ENCODE measurements at regions not wholly inside any gene's neighbourhood (a gene's known extent, or its start where the extent isn't known, plus 50 kb on each side); places are given as distances from the start of the nearest gene placed in this dataset.

GRCh38 chr2:128390991-128391630, 72.4 kb upstream of the HS6ST1 start:
- no peak overlapping the region for H3K9ac ChIP-seq
- TF ChIP-seq Cebpa-rat (IDR thresholded peaks at IDR 0.05): no peak
- no peaks in the 10 kb centered on the region for H3K9me3 ChIP-seq
- no peak overlapping the region for H3K4me3 ChIP-seq
- no peaks in the 10 kb centered on the region for H3K27me3 ChIP-seq
- H3K27ac ChIP-seq: no peak overlapping the region
- H3K4me2 ChIP-seq: no peak overlapping the region
- peaks cover 38% of the 10 kb centered on the region for H3K4me1 ChIP-seq
- no peaks in the 10 kb centered on the region for H3K36me3 ChIP-seq
- H4K20me1 ChIP-seq: no peaks in the 10 kb centered on the region

GRCh38 chr2:128391679-128392078, 73.0 kb upstream of the HS6ST1 start:
- Histone ChIP-seq H3K4me2 (no peak overlapping the region), H3K27me3 (no peaks in the 10 kb centered on the region), H3K4me1 (peaks cover 44% of the 10 kb centered on the region), H3K9ac (no peak overlapping the region), H4K20me1 (no peaks in the 10 kb centered on the region), H3K36me3 (no peaks in the 10 kb centered on the region), H3K9me3 (no peaks in the 10 kb centered on the region), H3K27ac (no peak overlapping the region), H3K4me3 (no peak overlapping the region)
- TF ChIP-seq Cebpa-rat (IDR thresholded peaks at IDR 0.05): no peak

- TF ChIP-seq Cebpa-rat (IDR thresholded peaks at IDR 0.05): no peak
- H3K9me3 ChIP-seq: no peaks in the 10 kb centered on the region
- no peak overlapping the region for H3K9ac ChIP-seq
- H3K4me2 ChIP-seq: no peak overlapping the region
- H3K4me3 ChIP-seq: no peak overlapping the region
- H3K27me3 ChIP-seq: no peaks in the 10 kb centered on the region
- H3K4me1 ChIP-seq: peaks cover 49% of the 10 kb centered on the region
- no peaks in the 10 kb centered on the region for H4K20me1 ChIP-seq
- no peaks in the 10 kb centered on the region for H3K36me3 ChIP-seq
- no peak overlapping the region for H3K27ac ChIP-seq
Observed at GRCh38 chr2:128392207-128392606, 73.5 kb upstream of the HS6ST1 start.

- no peak overlapping the region for H3K4me3 ChIP-seq
- H3K4me2 ChIP-seq: peak overlapping the region; percentile 79; the same call in 1 of the 2 replicates
- H3K9me3 ChIP-seq: no peaks in the 10 kb centered on the region
- H3K4me1 ChIP-seq: peaks cover 48% of the 10 kb centered on the region
- H4K20me1 ChIP-seq: no peaks in the 10 kb centered on the region
- H3K36me3 ChIP-seq: no peaks in the 10 kb centered on the region
- no peak for TF ChIP-seq Cebpa-rat (IDR thresholded peaks at IDR 0.05)
- H3K9ac ChIP-seq: no peak overlapping the region
- no peak overlapping the region for H3K27ac ChIP-seq
- no peaks in the 10 kb centered on the region for H3K27me3 ChIP-seq
Observed at GRCh38 chr2:128394007-128394730, 75.5 kb upstream of the HS6ST1 start.

GRCh38 chr2:128395196-128395595, 76.5 kb upstream of the HS6ST1 start:
- Histone ChIP-seq H3K9me3 (no peaks in the 10 kb centered on the region), H3K9ac (peak overlapping the region; percentile 9; the same call in 1 of the 2 replicates), H4K20me1 (no peaks in the 10 kb centered on the region), H3K4me2 (peak overlapping the region; percentile 79), H3K4me1 (peaks cover 47% of the 10 kb centered on the region), H3K36me3 (no peaks in the 10 kb centered on the region), H3K27me3 (no peaks in the 10 kb centered on the region), H3K4me3 (no peak overlapping the region), H3K27ac (0 out of 2 replicates have a peak overlapping the region, but pooled peaks have one; percentile 51)
- TF ChIP-seq Cebpa-rat (IDR thresholded peaks at IDR 0.05): no peak

- no peaks in the 10 kb centered on the region for H4K20me1 ChIP-seq
Observed at GRCh38 chr2:128395640-128396499, 77.2 kb upstream of the HS6ST1 start.

GRCh38 chr2:128396500-128396891, 77.8 kb upstream of the HS6ST1 start:
- no peak for TF ChIP-seq Cebpa-rat (IDR thresholded peaks at IDR 0.05)
- no peaks in the 10 kb centered on the region for H4K20me1 ChIP-seq
- peak overlapping the region; percentile 51 for H3K27ac ChIP-seq
- no peaks in the 10 kb centered on the region for H3K27me3 ChIP-seq
- H3K9me3 ChIP-seq: no peaks in the 10 kb centered on the region
- H3K9ac ChIP-seq: peak overlapping the region; percentile 60; the same call in 1 of the 2 replicates
- H3K36me3 ChIP-seq: no peaks in the 10 kb centered on the region
- H3K4me2 ChIP-seq: peak overlapping the region; percentile 79
- H3K4me3 ChIP-seq: no peak overlapping the region
- peaks cover 52% of the 10 kb centered on the region for H3K4me1 ChIP-seq

More at GRCh38 chr2:128395640-128396499, 77.2 kb upstream of the HS6ST1 start:
- peak overlapping the region; percentile 51 for H3K27ac ChIP-seq
- H3K27me3 ChIP-seq: no peaks in the 10 kb centered on the region
- H3K9me3 ChIP-seq: no peaks in the 10 kb centered on the region
- peak overlapping the region; percentile 60; the same call in 1 of the 2 replicates for H3K9ac ChIP-seq
- H3K4me1 ChIP-seq: peaks cover 51% of the 10 kb centered on the region
- H3K36me3 ChIP-seq: no peaks in the 10 kb centered on the region
- H3K4me3 ChIP-seq: no peak overlapping the region
- TF ChIP-seq Cebpa-rat (IDR thresholded peaks at IDR 0.05): no peak
- peak overlapping the region; percentile 79 for H3K4me2 ChIP-seq

- no peak overlapping the region for H3K27ac ChIP-seq
- no peaks in the 10 kb centered on the region for H4K20me1 ChIP-seq
- H3K9me3 ChIP-seq: no peaks in the 10 kb centered on the region
- no peak overlapping the region for H3K9ac ChIP-seq
- no peaks in the 10 kb centered on the region for H3K27me3 ChIP-seq
- no peaks in the 10 kb centered on the region for H3K36me3 ChIP-seq
- peak overlapping the region; percentile 79 for H3K4me2 ChIP-seq
- H3K4me1 ChIP-seq: peaks cover 52% of the 10 kb centered on the region
- H3K4me3 ChIP-seq: no peak overlapping the region
- no peak for TF ChIP-seq Cebpa-rat (IDR thresholded peaks at IDR 0.05)
Observed at GRCh38 chr2:128396946-128397345, 78.3 kb upstream of the HS6ST1 start.

GRCh38 chr2:128399256-128399655, 80.6 kb upstream of the HS6ST1 start:
- Histone ChIP-seq H3K9me3 (no peaks in the 10 kb centered on the region), H3K36me3 (no peaks in the 10 kb centered on the region), H3K4me3 (no peak overlapping the region), H3K4me2 (peak overlapping the region; percentile 45), H3K9ac (no peak overlapping the region), H3K27me3 (no peaks in the 10 kb centered on the region), H3K27ac (no peak overlapping the region), H3K4me1 (peaks cover 52% of the 10 kb centered on the region), H4K20me1 (no peaks in the 10 kb centered on the region)
- no peak for TF ChIP-seq Cebpa-rat (IDR thresholded peaks at IDR 0.05)

Measured in BLaER1 (cell line).